H9 (cell line): ENCODE measurements at regions not wholly inside any gene's neighbourhood (a gene's known extent, or its start where the extent isn't known, plus 50 kb on each side); places are given as distances from the start of the nearest gene placed in this dataset.
A peak's percentile ranks its signal among the peaks of the same experiment; 100 is the strongest.
"Not testable (repeated sequence)": the region's sequence is repeated elsewhere in the genome, so short reads cannot be mapped to it uniquely, and the experiment has no call there.

Source experiments
- DNase-seq: peaks from one replicate; pipeline ENCODE4 v3.0.0-alpha.2; 2017
- H2AFZ ChIP-seq: one replicate; pipeline ENCODE4 v1.6.1; 2013; ENCODE audit warnings: mild to moderate bottlenecking, low read length, control low read depth, moderate library complexity
- H2AK5ac ChIP-seq: 2 replicates; pipeline ENCODE4 v1.6.1; 2013; ENCODE audit warnings: low read length, control low read depth, mixed read lengths; ENCODE audit not compliant: insufficient read length
- H2BK120ac ChIP-seq: one replicate; pipeline ENCODE4 v1.6.1; 2013; ENCODE audit warnings: low read depth, mild to moderate bottlenecking, low read length, control low read depth, inconsistent platforms; ENCODE audit not compliant: poor library complexity, severe bottlenecking
- H2BK12ac ChIP-seq: 2 replicates; pipeline ENCODE4 v1.6.1; 2013; ENCODE audit warnings: low read length, control low read depth, mixed read lengths, low read depth; ENCODE audit not compliant: insufficient read length
- H2BK15ac ChIP-seq: 2 replicates; pipeline ENCODE4 v1.6.1; 2013; ENCODE audit warnings: low read depth, low read length, control low read depth
- H2BK20ac ChIP-seq: one replicate; pipeline ENCODE4 v1.6.1; 2013; ENCODE audit warnings: low read depth, mild to moderate bottlenecking, low read length, control low read depth, inconsistent platforms; ENCODE audit not compliant: poor library complexity, severe bottlenecking
- H2BK5ac ChIP-seq: 2 replicates; pipeline ENCODE4 v1.6.1; 2013; ENCODE audit warnings: low read length, control low read depth, mixed read lengths; ENCODE audit not compliant: insufficient read length
- H3K14ac ChIP-seq: 2 replicates; pipeline ENCODE4 v1.6.1; 2013; ENCODE audit warnings: low read length, control low read depth; ENCODE audit not compliant: insufficient read depth
- H3K18ac ChIP-seq: 2 replicates; pipeline ENCODE4 v1.6.1; 2013; ENCODE audit warnings: low read depth, mild to moderate bottlenecking, mixed read lengths, low read length, control low read depth; ENCODE audit not compliant: insufficient read length
- H3K23ac ChIP-seq: 2 replicates; pipeline ENCODE4 v1.6.1; 2013; ENCODE audit warnings: low read length, control low read depth, mixed read lengths, low read depth; ENCODE audit not compliant: insufficient read length
- H3K23me2 ChIP-seq: 2 replicates; pipeline ENCODE4 v1.6.1; 2013; ENCODE audit warnings: low read depth, mild to moderate bottlenecking, mixed read lengths, low read length, control low read depth; ENCODE audit not compliant: insufficient read length, poor library complexity, severe bottlenecking
- H3K27ac ChIP-seq: 2 replicates; pipeline ENCODE4 v1.5.1; 2013; ENCODE audit warnings: low read length, control low read depth, mixed read lengths, low read depth; ENCODE audit not compliant: insufficient read length
- H3K27me3 ChIP-seq: 2 replicates; pipeline ENCODE4 v1.6.1; 2013; ENCODE audit warnings: low read length, control low read depth, inconsistent platforms; ENCODE audit not compliant: insufficient read depth
- H3K4ac ChIP-seq: 2 replicates; pipeline ENCODE4 v1.6.1; 2013; ENCODE audit warnings: low read depth, mild to moderate bottlenecking, control low read depth, inconsistent platforms, low read length, moderate library complexity
- H3K4me1 ChIP-seq: 2 replicates; pipeline ENCODE4 v1.6.1; 2013; ENCODE audit warnings: low read length, control low read depth, inconsistent platforms; ENCODE audit not compliant: insufficient read depth
- H3K4me2 ChIP-seq: 2 replicates; pipeline ENCODE4 v1.6.1; 2013; ENCODE audit warnings: low read length, control low read depth, mixed read lengths; ENCODE audit not compliant: insufficient read length, insufficient read depth
- H3K56ac ChIP-seq: 2 replicates; pipeline ENCODE4 v1.6.1; 2013; ENCODE audit warnings: low read depth, mild to moderate bottlenecking, mixed read lengths, low read length, control low read depth; ENCODE audit not compliant: insufficient read length
- H3K79me1 ChIP-seq: 2 replicates; pipeline ENCODE4 v1.6.1; 2013; ENCODE audit warnings: low read depth, mild to moderate bottlenecking, moderate library complexity, low read length, control low read depth, inconsistent platforms; ENCODE audit not compliant: insufficient read depth, poor library complexity, severe bottlenecking
- H3K79me2 ChIP-seq: 2 replicates; pipeline ENCODE4 v1.6.1; 2013; ENCODE audit warnings: low read length, control low read depth, inconsistent platforms; ENCODE audit not compliant: insufficient read depth
- H3K9ac ChIP-seq: 2 replicates; pipeline ENCODE4 v1.6.1; 2013; ENCODE audit warnings: low read length, control low read depth, mixed read lengths; ENCODE audit not compliant: insufficient read length; ENCODE audit errors: extremely low read depth
- H3K9me3 ChIP-seq: one replicate; pipeline ENCODE4 v1.6.1; 2013; ENCODE audit warnings: low read depth, low read length, inconsistent platforms; ENCODE audit not compliant: control insufficient read depth
- H3T11ph ChIP-seq: one replicate; pipeline ENCODE4 v1.6.1; 2013; ENCODE audit warnings: mild to moderate bottlenecking, low read length, control low read depth, inconsistent platforms
- H4K20me1 ChIP-seq: one replicate; pipeline ENCODE4 v1.6.1; 2013; ENCODE audit not compliant: control insufficient read depth, insufficient read length, insufficient read depth
- H4K5ac ChIP-seq: 2 replicates; pipeline ENCODE4 v1.6.1; 2013; ENCODE audit warnings: low read depth, mild to moderate bottlenecking, mixed read lengths, low read length, control low read depth; ENCODE audit not compliant: insufficient read length
- H4K8ac ChIP-seq: replicated peaks from 2 replicates; pipeline ENCODE4 v1.6.1; 2013; ENCODE audit warnings: low read length, control low read depth, mixed read lengths, low read depth; ENCODE audit not compliant: insufficient read length
- H4K91ac ChIP-seq: 2 replicates; pipeline ENCODE4 v1.6.1; 2013; ENCODE audit warnings: low read depth, mild to moderate bottlenecking, moderate library complexity, mixed read lengths, low read length, control low read depth; ENCODE audit not compliant: insufficient read length
- H3K27ac Mint-ChIP-seq, 3 experiments: 2 replicates in 2 of 3; 3 replicates in 1 of 3; pipeline ENCODE4 v1.8.0; 2020 to 2021; ENCODE audit warnings: mixed read lengths in 3 of 3, mild to moderate bottlenecking in 1 of 3, moderate library complexity in 1 of 3
- H3K27me3 Mint-ChIP-seq: 2 replicates; pipeline ENCODE4 v1.8.0; 2021; ENCODE audit warnings: low read depth, mild to moderate bottlenecking, moderate library complexity, mixed read lengths
- H3K36me3 Mint-ChIP-seq, 3 experiments: 2 replicates in 2 of 3; 3 replicates in 1 of 3; pipeline ENCODE4 v1.8.0; 2020 to 2021; ENCODE audit warnings: low read depth in 3 of 3, mixed read lengths in 3 of 3; ENCODE audit not compliant: insufficient read depth in 1 of 3
- H3K4me1 Mint-ChIP-seq, 2 experiments: 2 replicates each; pipeline ENCODE4 v1.8.0; 2020; ENCODE audit warnings: mixed read lengths in 2 of 2
- H3K4me3 Mint-ChIP-seq, 2 experiments: 2 replicates in 1 of 2; 3 replicates in 1 of 2; pipeline ENCODE4 v1.8.0; 2020 to 2021; ENCODE audit warnings: mild to moderate bottlenecking in 2 of 2, mixed read lengths in 2 of 2, moderate library complexity in 1 of 2
- H3K9me3 Mint-ChIP-seq, 2 experiments: 2 replicates in 1 of 2; 3 replicates in 1 of 2; pipeline ENCODE4 v1.8.0; 2020; ENCODE audit warnings: mild to moderate bottlenecking in 2 of 2, mixed read lengths in 2 of 2, moderate library complexity in 1 of 2
- CTCF ChIP-seq: fragments of 200-600 bp; sonication (generic); conservative IDR thresholded peaks from 3 replicates; pipeline ENCODE4 v1.8.0; 2021; ENCODE audit warnings: antibody characterized with exemption, mild to moderate bottlenecking
- WGBS: extraction: QIAGEN DNeasy Blood & Tissue Kit; methylation state at CpG from one replicate; pipeline ENCODE4 v1.1.7; 2013; ENCODE audit warnings: missing lambda C conversion rate, low lambda C conversion rate, mixed read lengths; ENCODE audit not compliant: insufficient read length; ENCODE audit errors: extremely low coverage; 5-methylcytosine and 5-hydroxymethylcytosine counted together

- Histone ChIP-seq H4K91ac (no peak overlapping the region), H3K27me3 (no peaks in the 10 kb centered on the region), H4K8ac (no peak overlapping the region), H2BK5ac (no peak overlapping the region), H2AFZ (no peak overlapping the region), H3K56ac (no peak overlapping the region), H3K9ac (no peak overlapping the region), H3K27ac (no peak overlapping the region), H3K4me2 (no peak overlapping the region), H4K5ac (no peak overlapping the region), H3K9me3 (no peaks in the 10 kb centered on the region), H3K23ac (no peak overlapping the region), H4K20me1 (no peaks in the 10 kb centered on the region), H2BK120ac (no peak overlapping the region), H3K79me1 (no peaks in the 10 kb centered on the region), H3K4me1 (no peaks in the 10 kb centered on the region), H3K79me2 (no peaks in the 10 kb centered on the region), H3K4ac (no peak overlapping the region), H2BK12ac (no peak overlapping the region), H3K18ac (no peak overlapping the region), H2BK20ac (no peak overlapping the region), H2AK5ac (no peak overlapping the region), H3K14ac (no peak overlapping the region), H3T11ph (no peak overlapping the region), H2BK15ac (no peak overlapping the region), H3K23me2 (no peaks in the 10 kb centered on the region)
- H3K36me3 Mint-ChIP-seq = peaks cover 38 to 62% (median 39%) of the 10 kb centered on the region in 3 experiments
- H3K27ac Mint-ChIP-seq = no peak overlapping the region
- DNase-seq = no peak
- peaks cover 47 to 59% of the 10 kb centered on the region in 2 experiments for H3K9me3 Mint-ChIP-seq
- no CpG with 5 or more reads among the region's 3 CpGs for WGBS
- H3K4me1 Mint-ChIP-seq = no peaks in the 10 kb centered on the region
- no peak for TF ChIP-seq CTCF
- no peaks in the 10 kb centered on the region; the same call in 1 of the 2 replicates for H3K27me3 Mint-ChIP-seq
- H3K4me3 Mint-ChIP-seq = no peak overlapping the region
These were observed 890.0 kb upstream of the CITED2 start for GRCh38 chr6:140264431-140264830.

GRCh38 chr6:140258302-140258701 lies 883.9 kb upstream of the CITED2 start:
- not testable (repeated sequence) for H2BK120ac ChIP-seq, H3K9ac ChIP-seq, H3K18ac ChIP-seq, H3K4me1 ChIP-seq, H4K91ac ChIP-seq, H3K27me3 ChIP-seq, H3K14ac ChIP-seq, H3K4ac ChIP-seq, H3K27ac ChIP-seq, H2BK20ac ChIP-seq, H3K9me3 ChIP-seq, H3K23ac ChIP-seq, H2BK12ac ChIP-seq, H4K5ac ChIP-seq, H2BK15ac ChIP-seq, H4K8ac ChIP-seq, H3K79me1 ChIP-seq, H2AK5ac ChIP-seq, H2BK5ac ChIP-seq, H4K20me1 ChIP-seq, H3T11ph ChIP-seq, H3K79me2 ChIP-seq, DNase-seq, H2AFZ ChIP-seq, H3K56ac ChIP-seq, H3K4me3 Mint-ChIP-seq, H3K27me3 Mint-ChIP-seq, H3K4me2 ChIP-seq, H3K23me2 ChIP-seq
- Mint-ChIP-seq H3K4me1 (peaks cover 19 to 23% of the 10 kb centered on the region in 2 experiments), H3K36me3 (peaks cover 32 to 37% (median 33%) of the 10 kb centered on the region in 3 experiments), H3K9me3 (peaks cover 34 to 40% of the 10 kb centered on the region in 2 experiments), H3K27ac (peak overlapping the region in 2 of 3 experiments; percentile 71 to 97; a peak in 4 of 7 replicates)
- no CpG with 5 or more reads among the region's 6 CpGs for WGBS
